SH-SY5Y (cell line): ENCODE measurements at regions not wholly inside any gene's neighbourhood (a gene's known extent, or its start where the extent isn't known, plus 50 kb on each side); places are given as distances from the start of the nearest gene placed in this dataset.

Experiments used
- GATA2 ChIP-seq: IDR thresholded peaks from 2 replicates; pipeline ENCODE4 v1.6.1; 2011; ENCODE audit warnings: mild to moderate bottlenecking, low read depth, low read length
- GATA3 ChIP-seq: IDR thresholded peaks from 2 replicates; pipeline ENCODE4 v1.6.1; 2011; ENCODE audit warnings: low read depth, mild to moderate bottlenecking, low read length, moderate library complexity

GRCh38 chr3:178295292-178295912, 240.8 kb upstream of the KCNMB2 start:
- no peak for TF ChIP-seq GATA3
- no peak for TF ChIP-seq GATA2

- TF ChIP-seq GATA2, result no peak
- no peak for TF ChIP-seq GATA3
These were observed 239.0 kb upstream of the KCNMB2 start for GRCh38 chr3:178297199-178297598.

GRCh38 chr3:178297740-178298139, 238.5 kb upstream of the KCNMB2 start:
- no peak for TF ChIP-seq GATA2
- TF ChIP-seq GATA3, result no peak

GRCh38 chr3:178300441-178300959, 235.7 kb upstream of the KCNMB2 start:
- TF ChIP-seq GATA3 (no peak), GATA2 (no peak)

- no peak for TF ChIP-seq GATA3
- no peak for TF ChIP-seq GATA2
These were observed 233.0 kb upstream of the KCNMB2 start for GRCh38 chr3:178302966-178303930.

- TF ChIP-seq GATA3 (no peak), GATA2 (no peak)
These were observed 231.3 kb upstream of the KCNMB2 start for GRCh38 chr3:178304758-178305467.

GRCh38 chr3:178306432-178307115, 229.7 kb upstream of the KCNMB2 start:
- TF ChIP-seq GATA3, result no peak
- TF ChIP-seq GATA2, result no peak

GRCh38 chr3:178308771-178309170, 227.5 kb upstream of the KCNMB2 start:
- TF ChIP-seq GATA3 (no peak), GATA2 (no peak)

GRCh38 chr3:178310949-178311348, 225.3 kb upstream of the KCNMB2 start:
- no peak for TF ChIP-seq GATA3
- TF ChIP-seq GATA2, result no peak

GRCh38 chr3:178313716-178314115, 222.5 kb upstream of the KCNMB2 start:
- TF ChIP-seq GATA3, result no peak
- no peak for TF ChIP-seq GATA2

GRCh38 chr3:178318340-178318739, 217.9 kb upstream of the KCNMB2 start:
- no peak for TF ChIP-seq GATA3
- TF ChIP-seq GATA2, result no peak

- TF ChIP-seq GATA2 (no peak), GATA3 (no peak)
These were observed 217.1 kb upstream of the KCNMB2 start for GRCh38 chr3:178318941-178319816.

- TF ChIP-seq GATA3 (no peak), GATA2 (no peak)
These were observed 215.5 kb upstream of the KCNMB2 start for GRCh38 chr3:178320456-178321351.
